ENCODE measurements at regions not wholly inside any gene's neighbourhood (a gene's known extent, or its start where the extent isn't known, plus 50 kb on each side); places are given as distances from the start of the nearest gene placed in this dataset.

DNA sequence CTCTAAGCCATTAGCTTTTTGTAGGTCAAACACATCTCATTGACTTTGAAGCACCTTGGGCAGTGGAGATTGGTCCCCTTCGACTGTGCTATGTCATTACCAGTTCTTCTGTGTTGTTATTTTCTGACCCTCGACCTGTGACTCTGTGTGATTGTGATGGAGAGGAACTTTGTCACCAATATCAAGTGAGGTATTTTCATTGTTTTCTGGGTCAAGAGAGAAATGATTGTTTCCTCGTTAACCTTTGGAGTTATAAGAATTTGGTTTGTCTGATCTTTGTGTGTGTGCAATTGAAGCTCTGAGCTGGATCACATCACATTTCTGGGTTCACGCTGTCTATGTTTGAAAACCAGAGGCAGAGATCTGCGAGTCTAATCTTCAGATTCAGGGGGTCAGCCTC, 432.2 kb upstream of the KLF6 start:
- DNase-seq: no peak

DNA sequence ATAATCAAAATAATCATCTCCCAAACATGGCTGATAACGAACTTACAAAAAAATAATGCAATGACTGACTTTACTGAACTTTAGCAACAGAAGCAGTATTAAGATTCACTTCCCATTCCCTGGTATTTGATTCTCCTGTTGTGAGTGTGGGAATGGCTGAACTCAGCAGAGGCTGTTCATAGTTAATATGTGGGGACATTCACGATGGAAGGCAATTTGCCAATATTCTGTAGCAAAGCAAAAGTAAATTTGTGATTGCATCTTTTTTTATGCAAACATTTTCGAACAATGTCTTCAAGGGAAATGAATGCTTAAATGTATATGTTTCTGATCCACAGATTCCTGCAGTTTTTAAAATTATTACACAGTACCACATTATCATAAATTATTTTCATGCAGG, 431.7 kb upstream of the KLF6 start:
- no peak for DNase-seq

DNA sequence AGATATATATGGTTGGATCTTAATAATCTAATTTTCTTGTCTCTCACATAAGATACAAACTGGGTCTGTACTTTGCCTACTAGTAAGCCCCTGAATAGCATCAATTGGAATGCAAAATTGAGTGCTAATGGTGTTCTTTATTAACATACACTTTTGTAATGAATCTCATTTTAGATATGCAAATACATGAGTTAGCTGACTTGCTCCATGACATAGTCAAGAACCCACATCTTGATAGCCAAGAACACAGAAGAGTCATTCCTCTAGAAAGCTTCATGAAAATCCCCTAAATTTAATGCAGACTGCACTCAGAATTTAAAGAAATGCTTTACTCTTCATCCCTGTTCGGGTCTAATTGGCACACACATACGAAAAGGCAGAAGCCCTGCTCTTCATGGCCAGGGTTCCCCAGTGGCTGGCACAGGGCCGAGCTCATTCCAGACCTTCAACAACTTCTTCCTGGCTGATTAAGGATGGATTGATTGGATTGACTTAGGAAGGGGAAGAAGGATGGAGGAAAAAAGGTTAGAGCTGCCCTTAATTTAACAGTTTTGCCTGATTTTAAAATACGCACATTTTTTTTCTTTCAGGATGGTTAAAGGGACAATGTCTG, 431.1 kb upstream of the KLF6 start:
- DNase-seq: no peak

DNA sequence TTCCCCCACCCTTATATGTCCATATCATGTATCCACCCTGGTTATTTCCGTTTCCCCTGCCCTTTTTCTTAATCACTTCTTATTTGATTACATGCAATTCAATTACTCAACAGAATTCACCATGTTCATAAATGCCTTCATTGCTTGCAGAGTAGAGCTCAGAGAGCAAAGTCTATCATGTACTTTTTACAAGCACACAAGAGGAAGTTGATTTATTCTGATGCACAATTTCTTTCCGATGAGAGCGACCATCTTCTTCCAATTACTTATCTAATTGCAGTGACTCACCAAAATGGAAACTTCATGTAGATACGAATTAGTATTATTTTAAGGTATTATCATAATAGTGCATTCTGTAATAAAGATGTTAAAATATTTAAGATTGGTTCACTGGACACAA, 430.5 kb upstream of the KLF6 start:
- DNase-seq: no peak

DNA sequence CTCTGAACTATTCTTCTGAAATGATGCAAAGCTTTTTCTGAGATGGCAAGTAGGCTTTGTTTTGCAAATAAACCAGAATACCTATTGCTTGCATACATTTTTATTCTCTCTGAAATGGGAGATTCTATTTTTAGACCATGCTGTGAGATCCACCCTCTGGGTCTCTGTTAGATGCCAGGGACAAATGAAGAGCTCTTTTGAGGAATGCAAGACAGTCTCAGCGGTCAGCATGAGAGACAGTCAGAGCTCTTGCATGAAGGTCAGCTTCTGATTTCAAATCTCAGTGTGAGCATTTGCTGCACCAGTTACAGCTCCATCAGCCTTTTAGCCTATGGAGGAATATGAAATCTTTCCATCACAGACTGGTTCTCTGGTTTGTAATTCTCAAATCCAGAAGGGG, 429.9 kb upstream of the KLF6 start:
- no peak for DNase-seq

DNA sequence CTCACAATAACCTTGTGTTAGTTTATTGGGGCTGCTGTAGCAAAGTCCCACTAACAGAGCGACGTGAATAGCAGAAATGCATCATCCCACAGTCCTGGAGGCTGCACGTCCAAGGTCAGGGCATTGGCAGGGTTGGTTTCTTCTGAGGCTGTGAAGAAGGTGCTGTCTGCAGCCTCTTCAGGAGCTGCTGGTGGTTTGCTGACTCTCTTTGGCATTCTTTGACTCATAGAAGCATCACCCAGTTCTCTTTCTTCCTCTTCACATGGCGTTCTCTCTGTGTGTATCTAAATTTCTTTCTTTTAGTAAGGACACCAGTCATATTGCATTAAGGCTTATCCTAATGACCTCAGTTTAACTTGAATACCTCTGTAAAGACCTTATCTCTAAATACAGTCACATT, 428.4 kb upstream of the KLF6 start:
- DNase-seq: no peak

DNA sequence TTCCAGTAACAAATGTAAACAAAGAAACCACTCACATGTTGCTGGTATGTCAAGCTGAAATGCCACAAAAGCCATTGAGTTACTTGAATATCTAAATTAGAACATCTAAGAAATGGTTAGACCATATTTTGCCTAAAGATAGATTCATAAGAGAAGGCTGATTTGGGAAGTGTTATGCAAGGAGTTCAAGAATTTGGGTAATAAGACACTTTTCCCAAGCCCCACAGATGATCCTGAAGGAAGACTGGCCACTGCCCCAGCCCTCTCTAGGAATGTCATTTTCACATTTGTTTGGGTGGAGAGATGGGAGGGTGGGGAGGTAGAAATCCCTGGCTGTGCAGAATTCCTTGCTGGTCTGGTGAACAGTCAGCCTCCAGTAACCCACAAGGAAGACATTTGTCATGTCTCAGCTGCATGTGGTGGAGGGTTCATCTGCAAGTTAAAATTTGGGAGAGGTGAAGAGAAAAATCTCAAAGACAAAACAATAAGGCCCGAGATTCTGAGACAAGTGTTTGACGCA, 427.2 kb upstream of the KLF6 start:
- DNase-seq: no peak

DNA sequence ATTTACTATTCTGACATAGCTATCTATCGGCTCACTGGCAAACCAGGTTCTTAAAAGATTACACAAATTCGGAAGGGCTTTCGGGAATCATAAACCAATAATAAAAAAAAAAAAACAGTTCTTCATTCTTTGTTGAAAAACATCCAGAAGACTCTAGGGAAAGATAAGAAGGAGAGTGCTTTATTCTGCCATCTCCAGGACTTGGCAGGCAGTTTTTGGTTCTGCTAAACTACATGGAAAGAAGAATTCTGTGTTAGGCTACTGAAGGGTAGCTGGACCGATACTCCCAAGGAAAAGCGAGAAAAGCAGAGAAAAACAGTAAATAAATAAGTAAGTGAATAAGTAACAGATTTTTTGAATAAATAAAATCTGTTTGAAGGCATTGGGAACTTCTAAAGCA, 423.5 kb upstream of the KLF6 start:
- DNase-seq: no peak

DNA sequence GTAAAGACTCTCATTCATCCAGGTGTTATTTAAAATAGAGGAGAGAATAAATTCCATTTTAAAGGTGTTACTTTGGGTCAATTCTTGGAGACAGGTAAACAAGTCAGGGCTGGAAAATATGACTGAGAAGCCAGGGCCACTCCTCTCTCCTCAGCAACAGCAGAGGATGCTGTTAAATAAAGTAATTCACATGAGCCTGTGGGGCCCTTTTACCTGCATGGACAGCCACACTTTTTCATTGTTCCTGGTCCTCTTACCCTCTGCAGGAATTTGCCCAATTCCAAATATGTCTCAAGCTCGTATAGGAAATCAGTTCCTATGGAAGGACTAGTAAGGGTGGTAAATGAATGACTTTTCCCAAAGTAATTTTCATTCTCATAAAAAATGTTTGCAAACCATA, 420.1 kb upstream of the KLF6 start:
- DNase-seq: no peak

DNA sequence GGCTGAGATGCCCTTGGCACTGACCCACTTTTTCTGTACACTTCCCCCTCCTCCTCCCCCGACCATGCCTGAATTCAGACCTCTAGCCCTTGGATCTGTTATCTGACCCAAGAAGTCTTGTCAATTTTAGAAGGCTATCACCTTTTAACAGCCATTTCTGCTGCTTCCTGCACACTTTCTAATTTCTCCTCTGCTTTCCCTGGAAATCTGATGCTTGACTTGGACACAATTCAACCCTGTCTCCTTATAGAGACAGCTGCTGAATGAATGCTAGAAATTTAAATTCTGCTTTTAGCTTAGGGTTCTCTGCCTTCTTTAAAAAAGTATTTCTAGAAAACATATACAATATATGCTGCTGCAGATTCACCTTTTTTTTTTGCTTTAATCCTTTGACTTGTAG, 417.9 kb upstream of the KLF6 start:
- no peak for DNase-seq

DNA sequence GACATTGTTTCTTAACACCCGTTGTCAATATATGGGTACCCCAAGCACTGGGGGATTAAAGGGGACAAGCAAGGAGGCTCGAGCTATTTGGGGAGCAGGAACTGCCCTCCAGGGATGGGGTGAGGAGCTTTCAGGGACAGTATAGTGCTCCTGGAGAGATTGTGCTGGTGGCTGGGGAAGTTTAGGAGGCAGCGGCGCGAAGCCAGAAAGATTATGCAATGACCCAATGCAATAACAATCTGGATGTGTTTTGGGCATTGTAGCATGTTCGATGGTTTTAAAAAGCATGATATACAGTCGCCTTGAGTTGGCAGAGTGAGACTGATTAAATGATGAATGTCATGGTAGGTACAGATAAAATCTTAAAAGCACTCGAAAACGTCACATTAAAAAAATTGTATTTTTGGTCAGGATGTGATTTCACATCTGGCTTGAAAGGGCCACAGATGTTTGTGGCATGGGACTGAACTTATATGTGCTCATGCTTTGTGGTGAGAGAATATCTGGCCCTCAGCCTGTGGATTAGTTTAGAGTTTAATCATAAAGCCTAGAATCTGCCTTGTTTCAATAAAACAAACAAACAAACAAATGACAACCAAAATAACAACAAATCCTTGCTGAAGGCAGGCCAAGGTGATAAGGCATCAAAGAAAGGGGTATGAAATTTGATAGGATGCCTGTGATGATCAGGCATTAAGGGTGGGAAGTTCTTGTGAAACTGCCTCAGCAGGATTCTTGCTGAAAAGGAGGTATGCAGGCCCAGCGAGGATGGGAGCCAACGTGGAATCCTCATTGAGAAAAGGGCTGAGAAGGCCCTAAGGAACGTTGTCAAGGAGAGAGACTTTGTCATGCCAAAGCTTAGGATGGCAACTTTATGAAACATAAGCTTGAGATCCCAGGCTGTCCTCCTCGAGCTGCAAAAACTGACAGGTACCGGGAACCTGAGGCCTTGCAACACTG, 417.1 kb upstream of the KLF6 start:
- DNase-seq: no peak

DNA sequence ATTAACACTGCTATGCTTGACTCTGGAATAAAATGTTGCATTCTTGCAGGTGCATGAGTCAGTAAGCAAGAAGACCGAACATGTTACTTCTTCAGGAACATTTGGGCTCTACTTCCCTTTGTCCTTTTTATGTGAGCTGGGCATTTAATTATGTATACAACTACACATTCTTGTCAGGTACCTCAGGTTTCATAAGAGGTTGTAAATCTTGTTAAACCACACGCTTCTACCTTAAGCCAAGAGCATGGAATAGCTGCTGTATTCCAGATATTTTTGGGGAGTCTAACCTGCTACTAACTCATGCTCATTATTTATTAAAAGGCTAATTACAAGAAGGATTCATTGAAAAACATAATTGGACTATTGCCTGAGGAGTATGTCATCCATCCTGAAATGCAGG, 414.2 kb upstream of the KLF6 start:
- DNase-seq: no peak

DNA sequence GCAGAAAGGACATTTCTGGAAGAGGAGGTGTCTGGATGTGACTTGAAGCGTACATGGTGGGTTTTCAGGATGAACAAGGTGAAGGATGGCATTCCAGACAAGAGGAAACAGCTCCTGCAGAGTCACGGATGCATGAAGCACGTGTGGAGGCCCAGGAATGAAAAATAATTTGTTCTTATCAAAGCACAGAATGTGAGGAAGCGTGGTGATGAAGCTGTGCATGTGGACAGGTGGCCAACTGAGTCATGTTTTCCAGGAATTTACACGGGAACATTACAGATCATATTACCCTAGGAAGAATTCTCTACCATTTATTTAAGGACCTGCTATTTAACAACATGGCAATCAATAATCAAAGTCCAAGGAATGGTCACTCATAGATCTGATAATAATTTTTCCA, 413.2 kb upstream of the KLF6 start:
- DNase-seq: no peak

DNA sequence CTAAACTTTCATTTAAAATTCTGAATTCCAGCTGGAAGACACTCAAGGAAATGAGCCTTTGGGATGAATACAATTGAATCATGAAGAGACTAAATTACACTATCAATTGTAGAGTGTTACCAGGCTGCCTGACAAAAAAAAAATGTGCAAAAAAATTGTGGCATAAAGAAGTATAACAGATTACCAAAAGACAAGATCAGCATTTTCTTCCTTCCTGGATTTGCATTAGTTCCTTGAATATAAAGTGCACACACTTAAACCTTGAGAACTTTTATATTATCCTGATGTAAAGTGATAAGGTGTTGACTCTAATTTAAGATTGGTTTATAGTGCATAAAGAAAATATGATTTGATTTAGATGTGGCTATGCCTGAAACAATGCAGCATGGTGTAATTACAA, 412.7 kb upstream of the KLF6 start:
- DNase-seq: no peak

DNA sequence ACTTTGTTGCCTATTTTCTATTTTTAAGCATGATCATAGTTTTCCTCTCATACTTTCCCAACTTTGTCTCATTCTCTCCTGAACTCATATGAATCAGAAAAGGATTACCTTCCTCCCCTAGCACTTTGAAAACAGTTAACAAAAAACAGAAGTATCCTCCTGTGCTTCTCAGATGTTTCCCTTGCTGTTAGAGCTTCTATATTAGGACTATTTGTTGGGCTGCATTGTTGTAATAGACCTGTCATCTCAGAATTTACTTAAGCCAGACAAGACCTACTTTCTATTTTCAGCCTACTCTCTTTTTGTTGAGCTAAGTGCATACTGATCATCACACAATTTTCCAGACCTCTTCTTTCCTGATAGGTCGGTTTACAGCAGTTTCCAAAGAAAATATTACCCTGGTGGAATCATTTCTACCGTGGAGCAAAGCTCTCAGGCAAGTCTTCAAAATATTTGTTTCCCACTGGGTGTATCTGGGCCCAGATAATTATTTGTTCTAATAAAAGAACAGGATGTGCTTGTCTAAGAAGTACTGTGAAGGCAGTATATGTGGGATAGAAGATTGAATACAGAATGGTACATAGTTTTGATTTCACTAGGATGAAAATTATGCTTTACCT, 411.9 kb upstream of the KLF6 start:
- no peak for DNase-seq

DNA sequence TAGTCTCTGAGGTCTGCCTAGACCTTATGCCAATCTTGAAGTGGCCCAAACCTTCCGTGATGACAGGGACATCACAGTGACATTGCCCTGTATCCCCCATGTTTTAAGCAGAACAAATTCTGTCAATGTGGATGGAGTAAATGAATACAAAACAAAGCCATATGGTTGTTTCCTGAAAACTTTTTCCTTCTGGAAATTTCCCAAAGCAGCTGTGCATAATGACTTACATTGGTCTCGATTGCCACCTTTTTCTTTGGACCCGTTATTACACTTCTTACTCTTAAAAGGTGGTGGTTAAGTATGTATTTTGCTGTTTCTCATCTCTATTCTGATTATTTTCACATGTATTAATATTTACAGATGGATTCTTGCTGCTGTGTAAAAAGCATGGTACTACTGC, 411.2 kb upstream of the KLF6 start:
- DNase-seq: no peak

DNA sequence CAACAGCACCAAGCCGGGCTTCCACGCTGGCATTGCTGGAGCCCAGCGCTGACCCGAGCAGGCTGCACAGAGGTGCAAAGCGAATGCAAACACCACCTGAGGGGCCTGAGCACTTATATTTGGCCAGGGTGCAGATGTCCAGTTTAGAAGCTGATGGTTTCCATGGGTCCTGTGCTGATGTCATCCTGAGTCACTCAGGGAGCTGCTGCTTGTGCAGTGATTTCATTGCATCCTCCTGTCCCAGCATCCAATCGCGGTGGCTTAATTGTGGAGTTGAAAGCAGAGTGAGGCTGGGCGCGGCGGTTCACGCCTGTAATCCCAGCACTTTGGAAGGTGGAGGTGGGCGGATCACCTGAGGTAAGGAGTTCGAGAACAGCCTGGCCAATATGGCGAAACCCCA, 410.2 kb upstream of the KLF6 start:
- DNase-seq: no peak

DNA sequence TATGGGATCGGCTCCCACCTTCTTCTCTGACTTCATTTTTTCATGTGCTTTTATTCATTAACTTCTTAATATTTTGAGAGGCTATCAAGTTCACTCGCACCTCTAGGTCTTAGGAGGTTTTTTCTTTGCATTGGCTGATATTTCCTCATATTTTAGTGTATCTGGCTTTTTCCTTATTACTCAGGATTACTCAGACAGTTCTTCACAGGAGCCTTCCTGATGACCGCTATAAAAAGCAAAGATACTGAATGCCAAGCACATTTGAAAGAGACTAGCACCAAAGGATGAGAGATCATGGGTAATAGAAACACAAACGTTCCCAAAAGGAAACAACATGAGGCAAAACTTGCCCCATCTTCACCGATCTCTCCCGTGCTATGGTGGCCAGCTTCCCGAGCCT, 409.2 kb upstream of the KLF6 start:
- no peak for DNase-seq

DNA sequence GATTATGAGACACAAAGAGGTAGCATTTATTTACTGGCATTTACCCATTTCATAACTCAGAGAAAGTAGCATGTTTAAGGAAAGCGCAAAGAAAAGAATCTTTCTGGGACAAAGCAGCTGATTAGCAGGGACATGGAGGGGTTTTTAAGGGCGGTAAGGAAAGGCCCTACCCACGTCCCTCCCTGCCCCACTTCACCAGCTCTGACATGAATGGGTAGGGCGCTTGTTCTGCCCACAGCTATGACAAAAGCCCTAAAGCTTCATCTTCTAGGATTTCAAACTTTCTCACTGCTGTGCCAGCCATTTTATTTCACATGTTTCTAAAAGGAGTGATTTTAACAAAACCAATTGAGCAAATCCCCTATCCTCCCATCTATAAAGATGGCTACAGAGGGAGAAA, 406.9 kb upstream of the KLF6 start:
- no peak for DNase-seq

DNA sequence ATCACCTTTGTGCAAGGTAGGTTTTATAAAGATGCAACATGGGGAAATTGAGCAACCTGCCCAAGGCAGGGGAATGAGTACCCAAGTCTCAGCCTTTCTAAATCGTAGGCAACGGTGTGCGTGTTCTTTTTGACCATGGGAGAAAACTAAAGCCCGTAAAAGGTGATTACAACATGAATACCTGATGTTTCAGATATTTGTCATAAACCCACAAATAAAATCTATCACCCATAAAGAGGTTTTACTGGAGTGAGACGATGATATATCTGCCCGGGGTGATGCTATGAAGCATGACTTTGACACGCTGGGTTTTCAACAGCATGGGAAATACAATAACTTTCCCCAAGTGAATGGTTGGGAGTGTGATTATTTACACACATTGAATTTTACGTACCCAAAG, 406.3 kb upstream of the KLF6 start:
- no peak for DNase-seq

DNA sequence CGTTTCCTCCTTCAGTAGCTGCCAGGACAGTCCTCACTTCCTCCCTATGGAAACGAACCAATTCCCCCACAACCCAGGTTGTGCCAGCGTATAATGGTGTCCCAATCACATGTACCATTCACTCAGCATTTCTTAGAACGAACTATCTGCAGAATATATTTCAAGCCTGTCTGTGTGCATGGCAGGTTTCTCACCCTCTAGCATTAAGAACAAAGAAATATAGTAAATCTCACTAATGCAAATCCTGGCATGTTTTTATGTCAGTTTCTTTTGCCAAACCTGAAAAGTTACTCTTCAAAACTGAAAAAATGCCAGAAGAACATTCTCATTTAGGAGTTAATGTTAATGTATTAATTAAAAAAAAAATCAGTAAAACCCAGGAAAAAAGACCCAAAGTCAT, 405.9 kb upstream of the KLF6 start:
- no peak for DNase-seq

DNA sequence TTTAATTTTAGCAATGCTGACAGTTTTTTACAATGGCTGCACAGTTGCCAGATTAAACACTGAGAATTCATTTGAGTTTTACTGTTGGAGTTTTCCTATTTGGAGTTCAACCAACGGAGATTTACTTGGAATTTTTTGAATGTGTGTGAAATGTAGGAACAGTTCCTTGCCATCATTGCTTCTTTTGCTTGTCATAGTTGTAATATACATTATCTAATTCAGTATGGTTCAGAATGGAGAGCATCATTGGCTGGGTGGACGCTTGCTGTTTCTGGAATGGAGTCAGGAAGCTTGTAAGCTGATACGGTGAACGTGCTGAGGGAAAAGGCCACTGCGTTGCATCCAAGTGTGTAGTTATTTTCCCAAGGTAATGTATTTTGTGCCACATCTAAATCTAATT, 404.3 kb upstream of the KLF6 start:
- DNase-seq: no peak

DNA sequence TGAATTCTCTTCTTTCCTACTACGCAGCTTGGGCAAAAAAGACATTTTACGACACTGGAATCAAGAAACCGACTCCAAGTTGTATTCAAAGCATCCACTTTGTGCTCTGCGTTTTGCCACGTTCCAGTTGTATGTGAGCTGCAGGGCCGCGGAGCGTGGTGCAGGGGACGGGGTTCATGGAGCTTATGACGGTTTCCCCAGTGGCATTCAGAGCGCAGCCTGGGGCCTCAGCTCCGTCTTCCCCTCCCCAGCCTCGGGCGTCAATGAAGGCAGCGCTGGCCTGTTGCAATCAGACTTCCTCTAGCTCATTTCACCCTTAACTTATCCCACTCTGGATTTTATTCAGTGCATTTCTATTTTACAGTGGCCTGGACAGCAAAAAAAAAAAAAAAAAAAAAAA, 403.4 kb upstream of the KLF6 start:
- DNase-seq: no peak

Data from CD4-positive, alpha-beta T cell treated with Interleukin-4 for 1 hour (primary cell).